Activated CD8-positive, alpha-beta T cell treated with anti-CD3 and anti-CD28 coated beads for 36 hours (primary cell): ENCODE measurements at regions not wholly inside any gene's neighbourhood (a gene's known extent, or its start where the extent isn't known, plus 50 kb on each side); places are given as distances from the start of the nearest gene placed in this dataset.
"Not testable (repeated sequence)": the region's sequence is repeated elsewhere in the genome, so short reads cannot be mapped to it uniquely, and the experiment has no call there.

ENCODE experiments used
- ATAC-seq: fragments of 200-7000 bp; cut with Tn5 transposase; one replicate; pipeline ENCODE4 v1.10.0; 2021; ENCODE audit warnings: mild to moderate bottlenecking, moderate library complexity
- CTCF ChIA-PET: fragments of 350-600 bp; sonication (Branson Sonifier 250); formaldehyde crosslinking; loops from one replicate; lab custom pipeline; 2021; ENCODE audit warnings: antibody characterized with exemption; lab: Charles Lee
- POLR2A ChIA-PET: fragments of 350-600 bp; sonication (Branson Sonifier 250); formaldehyde crosslinking; loops from one replicate; lab custom pipeline; 2021; ENCODE audit warnings: antibody characterized with exemption; lab: Charles Lee
- DNase-seq: peaks from one replicate; pipeline ENCODE4 v3.0.0-alpha.2; 2020
- H3K27ac Mint-ChIP-seq: one replicate; pipeline ENCODE4 v1.8.0; 2021; ENCODE audit warnings: mild to moderate bottlenecking, mixed read lengths
- H3K27me3 Mint-ChIP-seq: one replicate; pipeline ENCODE4 v1.8.0; 2021; ENCODE audit warnings: mixed read lengths
- H3K36me3 Mint-ChIP-seq: one replicate; pipeline ENCODE4 v1.8.0; 2021; ENCODE audit warnings: low read depth, mixed read lengths
- H3K4me1 Mint-ChIP-seq: one replicate; pipeline ENCODE4 v1.8.0; 2021; ENCODE audit warnings: low read depth, mixed read lengths
- H3K4me3 Mint-ChIP-seq: one replicate; pipeline ENCODE4 v1.8.0; 2021; ENCODE audit warnings: mild to moderate bottlenecking, moderate library complexity, mixed read lengths
- H3K9me3 Mint-ChIP-seq: one replicate; pipeline ENCODE4 v1.8.0; 2021; ENCODE audit warnings: mixed read lengths
- CTCF ChIP-seq: fragments of 200-600 bp; IDR thresholded peaks from one replicate; pipeline ENCODE4 v1.8.0; 2022; ENCODE audit warnings: antibody characterized with exemption, mild to moderate bottlenecking
- intact Hi-C: fragments of 100-400 bp; cut with micrococcal nuclease; formaldehyde crosslinking; loops from one replicate; pipeline ENCODE4 v1.10.0; 2022

- Mint-ChIP-seq H3K36me3 (no peaks in the 10 kb centered on the region), H3K4me1 (no peaks in the 10 kb centered on the region), H3K4me3 (no peak overlapping the region), H3K27me3 (no peaks in the 10 kb centered on the region), H3K9me3 (no peaks in the 10 kb centered on the region), H3K27ac (no peak overlapping the region)
- no peak for TF ChIP-seq CTCF
- ChIA-PET POLR2A (no interaction called here), CTCF (no interaction called here)
- no peak for ATAC-seq
- no peak for DNase-seq
- intact Hi-C loops: no loop called here
These were observed 777.2 kb upstream of the TMEFF2 start for GRCh38 chr2:192971981-192972380.

DNA sequence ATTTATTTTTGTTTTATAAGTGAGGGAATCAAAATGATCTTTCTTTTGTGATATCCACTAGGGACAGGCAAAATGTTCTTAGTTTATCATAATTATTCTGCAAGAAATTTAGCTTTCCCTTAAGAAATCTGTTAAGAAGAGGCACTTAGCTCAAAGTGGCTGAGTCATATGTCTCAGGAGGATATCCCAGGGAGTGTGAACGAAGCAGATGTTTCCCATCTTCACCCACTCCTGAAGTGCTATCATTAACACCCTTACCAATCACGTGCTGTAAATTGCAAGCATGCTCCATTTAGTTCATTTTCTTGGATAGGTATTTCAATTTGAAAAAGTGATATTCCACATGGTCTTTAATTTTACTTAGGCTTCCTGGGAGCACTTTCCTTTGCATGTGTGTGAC, 774.3 kb upstream of the TMEFF2 start:
- Mint-ChIP-seq H3K27me3 (no peaks in the 10 kb centered on the region), H3K4me1 (no peaks in the 10 kb centered on the region), H3K27ac (no peak overlapping the region), H3K9me3 (no peaks in the 10 kb centered on the region), H3K36me3 (no peaks in the 10 kb centered on the region), H3K4me3 (no peak overlapping the region)
- intact Hi-C loops: no loop called here
- ChIA-PET CTCF (no interaction called here), POLR2A (no interaction called here)
- TF ChIP-seq CTCF: no peak
- ATAC-seq (no peak), DNase-seq (no peak)

GRCh38 chr2:192960945-192961344, 766.2 kb upstream of the TMEFF2 start:
- no peaks in the 10 kb centered on the region for H3K4me1 Mint-ChIP-seq
- DNase-seq: no peak
- no peak overlapping the region for H3K4me3 Mint-ChIP-seq
- no peak for TF ChIP-seq CTCF
- no peak overlapping the region for H3K27ac Mint-ChIP-seq
- no peaks in the 10 kb centered on the region for H3K9me3 Mint-ChIP-seq
- intact Hi-C loops: no loop called here
- ChIA-PET CTCF (no interaction called here), POLR2A (no interaction called here)
- no peak for ATAC-seq
- H3K36me3 Mint-ChIP-seq: no peaks in the 10 kb centered on the region
- H3K27me3 Mint-ChIP-seq: no peaks in the 10 kb centered on the region

GRCh38 chr2:192958615-192959014, 763.9 kb upstream of the TMEFF2 start:
- POLR2A ChIA-PET, H3K4me1 Mint-ChIP-seq, H3K27me3 Mint-ChIP-seq, ATAC-seq, H3K27ac Mint-ChIP-seq, H3K4me3 Mint-ChIP-seq, DNase-seq, CTCF ChIA-PET, H3K36me3 Mint-ChIP-seq, intact Hi-C loops, H3K9me3 Mint-ChIP-seq: not testable (repeated sequence)

DNA sequence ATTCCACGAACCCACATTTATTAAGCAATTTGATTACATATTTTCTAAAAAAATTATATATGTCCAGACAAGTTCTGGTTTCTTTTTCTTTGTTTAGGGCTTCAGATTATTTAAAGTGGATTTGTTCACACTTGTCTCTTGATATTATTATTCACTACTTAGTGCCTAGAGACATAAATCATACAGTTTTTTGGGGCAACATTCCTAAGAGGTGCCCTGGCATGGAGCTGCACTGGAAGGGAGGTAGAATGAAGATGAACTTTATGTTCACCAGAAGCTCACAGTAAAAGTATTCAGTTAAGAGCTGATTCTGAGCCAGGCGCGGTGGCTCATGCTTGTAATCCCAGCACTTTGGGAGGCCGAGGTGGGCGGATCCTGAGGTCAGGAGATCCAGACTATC, 762.7 kb upstream of the TMEFF2 start:
- Mint-ChIP-seq H3K36me3 (no peaks in the 10 kb centered on the region), H3K9me3 (no peaks in the 10 kb centered on the region), H3K27ac (no peak overlapping the region), H3K27me3 (no peaks in the 10 kb centered on the region), H3K4me3 (no peak overlapping the region), H3K4me1 (no peaks in the 10 kb centered on the region)
- ATAC-seq: no peak
- ChIA-PET POLR2A (no interaction called here), CTCF (no interaction called here)
- DNase-seq: no peak
- no peak for TF ChIP-seq CTCF
- intact Hi-C loops: no loop called here

GRCh38 chr2:192953116-192953515, 758.4 kb upstream of the TMEFF2 start:
- Mint-ChIP-seq H3K36me3 (no peaks in the 10 kb centered on the region), H3K27me3 (no peaks in the 10 kb centered on the region), H3K27ac (no peak overlapping the region), H3K4me3 (no peak overlapping the region), H3K9me3 (no peaks in the 10 kb centered on the region), H3K4me1 (no peaks in the 10 kb centered on the region)
- intact Hi-C loops: no loop called here
- ChIA-PET POLR2A (no interaction called here), CTCF (no interaction called here)
- ATAC-seq: no peak
- no peak for TF ChIP-seq CTCF
- DNase-seq: no peak
